ENCODE measurements at regions not wholly inside any gene's neighbourhood (a gene's known extent, or its start where the extent isn't known, plus 50 kb on each side); places are given as distances from the start of the nearest gene placed in this dataset.
"Not testable (repeated sequence)": the region's sequence is repeated elsewhere in the genome, so short reads cannot be mapped to it uniquely, and the experiment has no call there.

- DNase-seq (ENCODE audit: low spot score) = no peak
- no peak for TF ChIP-seq CTCF (IDR thresholded peaks at IDR 0.05)
- Histone ChIP-seq H3K27ac (no peak overlapping the region), H3K4me3 (no peak overlapping the region)
Measured at GRCh38 chr18:55735969-55736368, 148.0 kb upstream of the TCF4 start.

DNA sequence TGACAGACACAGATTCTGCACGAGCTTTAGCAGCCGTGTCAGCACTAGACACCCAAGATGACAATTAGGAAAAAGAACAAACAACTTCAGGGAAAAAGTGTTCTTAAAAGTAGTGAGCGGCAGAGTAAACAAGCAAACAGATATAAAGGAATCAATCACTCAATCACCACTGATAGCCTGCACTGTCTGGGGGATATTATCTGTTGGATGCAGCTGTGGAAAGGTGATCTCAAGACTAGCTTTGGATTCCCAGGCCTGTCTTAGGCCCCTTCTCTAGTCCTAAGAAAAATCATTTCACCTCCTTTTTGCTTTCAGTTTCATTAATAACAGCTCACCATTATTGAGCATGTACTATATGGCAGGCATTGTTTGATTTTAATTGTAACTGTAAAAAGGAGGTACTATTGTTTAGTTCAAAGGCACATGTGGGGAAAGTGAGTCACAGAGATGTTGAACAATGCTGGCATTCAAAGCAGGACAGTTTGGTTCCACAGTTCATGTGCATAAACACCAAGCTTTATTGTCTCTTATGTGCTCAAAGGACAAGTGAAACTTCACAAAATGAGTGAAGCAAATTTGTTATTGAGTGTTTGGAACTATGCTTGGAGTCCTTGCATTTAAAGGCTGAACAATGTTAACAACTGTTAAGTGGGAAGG lies 147.3 kb upstream of the TCF4 start:
- no peak for TF ChIP-seq CTCF (IDR thresholded peaks at IDR 0.05)
- H3K27ac ChIP-seq = no peak overlapping the region
- no peak for DNase-seq (ENCODE audit: low spot score)

GRCh38 chr18:55732227-55733106 lies 144.5 kb upstream of the TCF4 start:
- H3K27ac ChIP-seq = no peak overlapping the region
- no peak overlapping the region for H3K4me3 ChIP-seq
- no peak for TF ChIP-seq CTCF (IDR thresholded peaks at IDR 0.05)
- no peak for DNase-seq (ENCODE audit: low spot score)

More for the DNA sequence above, 147.3 kb upstream of the TCF4 start:
- no peak overlapping the region for H3K4me3 ChIP-seq

DNA sequence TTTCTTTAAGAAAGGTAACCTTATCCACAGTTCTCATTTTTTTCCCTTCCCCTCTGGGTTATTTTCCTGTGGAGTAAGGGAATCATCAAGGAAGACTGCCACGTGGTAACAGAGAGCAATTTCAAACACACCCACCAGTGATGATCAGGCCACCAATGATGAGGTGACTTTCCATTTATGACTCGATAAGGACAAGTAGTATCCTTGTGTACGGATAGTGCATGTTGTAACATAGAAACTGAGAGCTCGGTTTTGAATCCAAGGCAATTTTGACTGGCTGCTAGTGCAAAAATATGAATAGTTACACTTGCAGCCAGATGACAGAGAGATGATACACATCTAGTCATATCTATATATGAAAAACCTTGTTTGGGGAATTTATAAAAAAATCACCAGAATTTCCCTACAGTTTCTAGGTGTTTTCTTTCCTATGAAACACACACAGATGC lies 143.6 kb upstream of the TCF4 start:
- no peak for TF ChIP-seq CTCF (IDR thresholded peaks at IDR 0.05)
- no peak overlapping the region for H3K4me3 ChIP-seq
- DNase-seq (ENCODE audit: low spot score) = no peak
- no peak overlapping the region for H3K27ac ChIP-seq

DNA sequence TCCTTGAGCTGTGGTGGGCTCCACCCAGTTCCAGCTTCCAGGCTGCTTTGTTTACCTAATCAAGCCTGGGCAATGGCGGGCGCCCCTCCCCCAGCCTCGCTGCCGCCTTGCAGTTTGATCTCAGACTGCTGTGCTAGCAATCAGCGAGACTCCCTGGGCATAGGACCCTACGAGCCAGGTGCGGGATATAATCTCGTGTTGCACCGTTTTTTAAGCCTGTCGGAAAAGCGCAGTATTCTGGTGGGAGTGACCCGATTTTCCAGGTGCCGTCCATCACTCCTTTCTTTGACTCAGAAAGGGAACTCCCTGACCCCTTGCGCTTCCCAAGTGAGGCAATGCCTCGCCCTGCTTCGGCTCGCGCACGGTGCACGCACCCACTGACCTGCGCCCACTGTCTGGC lies 133.0 kb upstream of the TCF4 start:
- not testable (repeated sequence) for H3K4me3 ChIP-seq; H3K27ac ChIP-seq; DNase-seq (ENCODE audit: low spot score)

- DNase-seq (ENCODE audit: low spot score) = no peak
- H3K27ac ChIP-seq = no peak overlapping the region
- TF ChIP-seq CTCF (IDR thresholded peaks at IDR 0.05) = no peak
- no peak overlapping the region for H3K4me3 ChIP-seq
Measured at GRCh38 chr18:55713707-55714106, 125.7 kb upstream of the TCF4 start.

DNA sequence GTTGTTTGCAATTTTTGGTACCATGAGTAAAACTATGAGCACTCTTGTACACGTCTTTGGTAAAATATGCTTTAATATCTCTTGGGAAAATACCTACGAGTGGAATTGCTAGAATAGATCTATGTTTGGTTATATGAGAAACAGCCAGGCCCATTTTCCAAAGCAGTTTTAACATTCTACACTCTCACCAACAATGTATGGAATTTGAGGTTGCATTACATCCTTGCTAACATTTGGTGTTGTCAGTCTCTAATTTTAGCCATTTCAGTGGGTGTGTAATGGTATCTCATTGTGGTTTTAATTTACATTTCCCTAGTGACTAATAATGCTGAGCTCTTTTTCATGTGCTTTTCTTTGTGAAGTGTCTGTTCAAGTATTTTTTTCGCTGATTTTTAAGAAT lies 118.9 kb upstream of the TCF4 start:
- DNase-seq (ENCODE audit: low spot score) = no peak
- H3K4me3 ChIP-seq = no peak overlapping the region
- no peak for TF ChIP-seq CTCF (IDR thresholded peaks at IDR 0.05)
- H3K27ac ChIP-seq = no peak overlapping the region
